Fibroblast of lung (primary cell): ENCODE measurements at regions not wholly inside any gene's neighbourhood (a gene's known extent, or its start where the extent isn't known, plus 50 kb on each side); places are given as distances from the start of the nearest gene placed in this dataset.
"Not testable (repeated sequence)": the region's sequence is repeated elsewhere in the genome, so short reads cannot be mapped to it uniquely, and the experiment has no call there.

ENCODE experiments used
- DNase-seq, 2 donors: peaks; one replicate each; pipeline versions ENCODE4 v3.0.0 to v3.0.0-alpha.2; 2010; ENCODE audit warnings: low read depth in 2 of 2
- H2AFZ ChIP-seq: 2 replicates; pipeline ENCODE4 v1.5.1; 2012; ENCODE audit warnings: low read length, control low read depth, inconsistent platforms
- H3K27ac ChIP-seq: 2 replicates; pipeline ENCODE4 v1.5.1; 2011; ENCODE audit warnings: low read length, control low read depth; ENCODE audit not compliant: insufficient read depth
- H3K27me3 ChIP-seq: 2 replicates; pipeline ENCODE4 v1.5.1; 2011; ENCODE audit warnings: mild to moderate bottlenecking, low read length; ENCODE audit not compliant: control insufficient read depth, insufficient read depth
- H3K36me3 ChIP-seq: 2 replicates; pipeline ENCODE4 v1.5.1; 2011; ENCODE audit warnings: low read length; ENCODE audit not compliant: control insufficient read depth, insufficient read depth
- H3K4me1 ChIP-seq: 2 replicates; pipeline ENCODE4 v1.5.1; 2011; ENCODE audit warnings: low read length; ENCODE audit not compliant: control insufficient read depth, insufficient read depth; ENCODE audit errors: extremely low read depth
- H3K4me2 ChIP-seq: 2 replicates; pipeline ENCODE4 v1.5.1; 2011; ENCODE audit warnings: low read length, control low read depth; ENCODE audit not compliant: insufficient read depth; ENCODE audit errors: extremely low read depth
- H3K4me3 ChIP-seq, 4 experiments: fragments of 200-600 bp in 1 of 4; sonication (generic) in 1 of 4; replicated peaks in 1 of 4; 2 replicates each; pipeline ENCODE4 v1.5.1; 2011 to 2016; ENCODE audit warnings: low read length in 4 of 4, low read depth in 3 of 4, mild to moderate bottlenecking in 3 of 4, control low read depth in 2 of 4, inconsistent platforms in 1 of 4, mixed read lengths in 1 of 4; ENCODE audit not compliant: insufficient read depth in 1 of 4; ENCODE audit errors: control extremely low read depth in 1 of 4
- H3K79me2 ChIP-seq: 2 replicates; pipeline ENCODE4 v1.5.1; 2012; ENCODE audit warnings: mild to moderate bottlenecking, low read length, inconsistent platforms; ENCODE audit not compliant: control insufficient read depth, insufficient read depth
- H3K9ac ChIP-seq: 2 replicates; pipeline ENCODE4 v1.5.1; 2011; ENCODE audit warnings: mild to moderate bottlenecking, low read length, control low read depth; ENCODE audit not compliant: insufficient read depth
- H3K9me3 ChIP-seq: 2 replicates; pipeline ENCODE4 v1.5.1; 2012; ENCODE audit warnings: low read depth, low read length; ENCODE audit not compliant: control insufficient read depth, insufficient read depth
- H4K20me1 ChIP-seq: 2 replicates; pipeline ENCODE4 v1.5.1; 2011; ENCODE audit warnings: low read length; ENCODE audit not compliant: control insufficient read depth, insufficient read depth; ENCODE audit errors: extremely low read depth
- EZH2 ChIP-seq: IDR thresholded peaks from 2 replicates; pipeline ENCODE4 v1.5.1; 2012; ENCODE audit warnings: low read length, control low read depth, mild to moderate bottlenecking; ENCODE audit errors: missing control alignments
- TF ChIP-seq, protein P1 (sequence below), 2 donors: IDR thresholded peaks in 1 of 2; conservative IDR thresholded peaks in 1 of 2; 1 replicate in 1 of 2; 2 replicates in 1 of 2; pipeline ENCODE4 v1.5.1; 2011 to 2012; ENCODE audit warnings: low read length in 2 of 2, control low read depth in 1 of 2, inconsistent platforms in 1 of 2, low read depth in 1 of 2, mild to moderate bottlenecking in 1 of 2

DNA sequence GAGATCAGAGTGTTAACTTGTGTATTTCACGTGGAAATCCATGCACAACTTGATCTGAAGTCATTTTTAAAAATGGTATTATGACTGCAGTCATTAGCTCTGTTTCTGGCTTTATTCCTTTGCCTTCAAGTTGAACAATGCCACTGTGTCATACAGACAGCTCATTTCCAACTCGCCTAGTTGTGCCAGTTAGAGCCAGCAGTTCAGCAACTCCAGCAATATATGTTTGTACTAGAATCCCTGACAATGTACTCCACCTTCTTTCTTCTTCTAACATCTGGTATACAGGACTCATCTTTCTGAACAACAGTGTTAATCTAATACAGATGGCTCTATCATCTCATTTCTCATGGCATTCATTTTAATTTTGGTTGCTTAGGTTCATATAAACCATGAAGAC, 418.3 kb upstream of the POU3F2 start:
- Histone ChIP-seq H3K79me2 (no peaks in the 10 kb centered on the region), H3K27ac (no peak overlapping the region), H3K27me3 (no peaks in the 10 kb centered on the region), H3K36me3 (no peaks in the 10 kb centered on the region), H3K9ac (no peak overlapping the region), H4K20me1 (no peaks in the 10 kb centered on the region), H3K4me1 (no peaks in the 10 kb centered on the region), H3K9me3 (no peaks in the 10 kb centered on the region), H3K4me2 (no peak overlapping the region), H3K4me3 (no peak overlapping the region), H2AFZ (no peak overlapping the region)
- DNase-seq = no peak
- TF ChIP-seq EZH2 = no peak
- TF ChIP-seq, protein P1, sequence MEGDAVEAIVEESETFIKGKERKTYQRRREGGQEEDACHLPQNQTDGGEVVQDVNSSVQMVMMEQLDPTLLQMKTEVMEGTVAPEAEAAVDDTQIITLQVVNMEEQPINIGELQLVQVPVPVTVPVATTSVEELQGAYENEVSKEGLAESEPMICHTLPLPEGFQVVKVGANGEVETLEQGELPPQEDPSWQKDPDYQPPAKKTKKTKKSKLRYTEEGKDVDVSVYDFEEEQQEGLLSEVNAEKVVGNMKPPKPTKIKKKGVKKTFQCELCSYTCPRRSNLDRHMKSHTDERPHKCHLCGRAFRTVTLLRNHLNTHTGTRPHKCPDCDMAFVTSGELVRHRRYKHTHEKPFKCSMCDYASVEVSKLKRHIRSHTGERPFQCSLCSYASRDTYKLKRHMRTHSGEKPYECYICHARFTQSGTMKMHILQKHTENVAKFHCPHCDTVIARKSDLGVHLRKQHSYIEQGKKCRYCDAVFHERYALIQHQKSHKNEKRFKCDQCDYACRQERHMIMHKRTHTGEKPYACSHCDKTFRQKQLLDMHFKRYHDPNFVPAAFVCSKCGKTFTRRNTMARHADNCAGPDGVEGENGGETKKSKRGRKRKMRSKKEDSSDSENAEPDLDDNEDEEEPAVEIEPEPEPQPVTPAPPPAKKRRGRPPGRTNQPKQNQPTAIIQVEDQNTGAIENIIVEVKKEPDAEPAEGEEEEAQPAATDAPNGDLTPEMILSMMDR (conservative IDR thresholded peaks at IDR 0.05 in 1 of 2, IDR thresholded peaks at IDR 0.05 in 1 of 2; ENCODE audit: low read depth in 1 of 2, low read length in 2 of 2) = no peak

GRCh38 chr6:98416497-98417158, 417.7 kb upstream of the POU3F2 start:
- not testable (repeated sequence) for DNase-seq, H3K4me2 ChIP-seq, H3K4me1 ChIP-seq, H3K27ac ChIP-seq, H3K9me3 ChIP-seq, H4K20me1 ChIP-seq, H3K4me3 ChIP-seq, H3K9ac ChIP-seq, H2AFZ ChIP-seq, H3K79me2 ChIP-seq, H3K27me3 ChIP-seq, H3K36me3 ChIP-seq

GRCh38 chr6:98433325-98434056, 400.9 kb upstream of the POU3F2 start:
- H3K9me3 ChIP-seq = no peaks in the 10 kb centered on the region
- TF ChIP-seq, protein P1 (conservative IDR thresholded peaks at IDR 0.05 in 1 of 2, IDR thresholded peaks at IDR 0.05 in 1 of 2; ENCODE audit: low read depth in 1 of 2, low read length in 2 of 2) = no peak
- no peak for TF ChIP-seq EZH2
- no peaks in the 10 kb centered on the region for H3K36me3 ChIP-seq
- no peak overlapping the region for H2AFZ ChIP-seq
- no peaks in the 10 kb centered on the region for H4K20me1 ChIP-seq
- H3K27ac ChIP-seq = no peak overlapping the region
- H3K4me2 ChIP-seq = no peak overlapping the region
- H3K27me3 ChIP-seq = no peaks in the 10 kb centered on the region
- no peaks in the 10 kb centered on the region for H3K79me2 ChIP-seq
- no peak overlapping the region for H3K9ac ChIP-seq
- no peaks in the 10 kb centered on the region for H3K4me1 ChIP-seq
- DNase-seq = no peak
- H3K4me3 ChIP-seq = no peak overlapping the region
